HK-2 (cell line): ENCODE measurements at regions not wholly inside any gene's neighbourhood (a gene's known extent, or its start where the extent isn't known, plus 50 kb on each side); places are given as distances from the start of the nearest gene placed in this dataset.
"Not testable (repeated sequence)": the region's sequence is repeated elsewhere in the genome, so short reads cannot be mapped to it uniquely, and the experiment has no call there.

Experiments used
- DNase-seq: peaks from one replicate; pipeline ENCODE4 v3.0.0-alpha.2; 2018; ENCODE audit not compliant: unreplicated experiment

GRCh38 chr12:61574339-61574738 lies 685.9 kb upstream of the USP15 start:
- no peak for DNase-seq

GRCh38 chr12:61584943-61585342 lies 675.3 kb upstream of the USP15 start:
- no peak for DNase-seq

DNA sequence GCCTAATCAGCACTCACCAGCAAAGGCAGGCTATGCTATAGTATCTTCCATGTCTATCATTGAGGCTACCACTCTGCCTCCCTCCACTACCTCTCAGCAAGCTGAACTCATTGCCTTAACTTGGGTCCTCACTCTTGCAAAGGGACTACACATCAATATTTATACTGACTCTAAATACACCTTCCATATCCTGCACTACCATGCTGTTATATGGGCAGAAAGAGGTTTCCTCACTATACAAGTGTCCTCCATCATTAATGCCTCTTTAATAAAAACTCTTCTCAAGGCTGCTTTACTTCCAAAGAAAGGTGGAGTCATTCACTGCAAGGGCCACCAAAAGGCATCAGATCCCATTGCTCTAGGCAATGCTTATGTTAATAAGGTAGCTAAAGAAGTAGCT lies 669.3 kb upstream of the USP15 start:
- DNase-seq: not testable (repeated sequence)

GRCh38 chr12:61610143-61610542 lies 650.1 kb upstream of the USP15 start:
- DNase-seq: no peak

DNA sequence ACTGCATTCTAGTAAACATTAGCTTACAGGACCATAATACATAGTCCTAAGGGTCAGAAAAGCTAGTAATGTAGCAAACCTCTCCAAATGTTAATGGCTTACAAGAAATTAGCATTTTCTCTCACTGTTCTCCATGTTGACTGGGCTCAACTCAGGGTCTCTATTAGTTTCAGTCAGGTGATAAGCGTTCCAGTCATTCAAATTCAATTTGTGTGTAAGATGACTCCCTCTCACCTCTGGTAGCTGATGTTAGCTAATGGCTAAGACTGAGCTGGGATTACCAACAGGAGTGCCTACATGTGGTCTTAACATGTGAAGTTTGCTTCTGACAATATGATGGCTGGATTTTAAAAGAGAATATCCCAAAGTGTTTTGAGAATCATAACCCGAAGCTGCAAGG lies 630.5 kb upstream of the USP15 start:
- DNase-seq: no peak

GRCh38 chr12:61646639-61647038 lies 613.6 kb upstream of the USP15 start:
- no peak for DNase-seq

- no peak for DNase-seq
Measured at GRCh38 chr12:61647566-61647965, 612.6 kb upstream of the USP15 start.

DNA sequence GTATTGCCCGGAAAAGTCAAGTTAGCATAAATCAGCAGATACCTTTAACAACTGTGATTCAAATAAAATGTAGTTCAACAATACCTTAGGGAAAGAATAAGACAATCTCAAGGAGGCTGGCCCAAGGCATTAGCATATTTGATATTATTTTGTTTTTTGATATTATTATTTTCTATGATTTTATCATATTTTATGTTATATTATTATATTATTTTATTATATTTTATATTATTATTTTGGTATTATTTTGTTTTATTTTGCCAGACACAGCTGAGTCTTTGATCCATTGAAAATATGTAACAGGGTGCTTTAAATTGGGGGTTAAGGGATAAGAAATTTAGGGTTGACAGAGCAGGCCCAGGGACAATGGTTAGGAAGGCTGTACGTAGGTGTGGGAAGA lies 607.9 kb upstream of the USP15 start:
- DNase-seq: no peak

DNA sequence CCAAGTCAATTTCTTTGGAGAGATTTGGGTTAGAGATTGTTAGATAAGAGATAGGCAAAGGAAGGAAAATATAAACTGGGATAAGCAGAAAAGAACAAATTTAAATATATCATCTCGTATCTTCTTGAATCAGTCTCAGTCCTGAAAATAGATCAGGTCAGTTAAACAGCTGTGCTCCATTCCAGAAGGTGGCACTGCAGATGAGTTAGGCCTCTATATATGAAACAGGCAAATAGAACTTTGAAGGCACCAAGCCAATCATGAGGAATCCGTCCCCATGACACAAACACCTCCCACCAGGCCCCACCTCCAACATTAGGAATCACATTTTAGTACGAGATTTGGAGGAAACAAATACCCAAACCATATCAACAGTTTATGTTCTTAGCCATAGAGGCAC lies 605.5 kb upstream of the USP15 start:
- no peak for DNase-seq

DNA sequence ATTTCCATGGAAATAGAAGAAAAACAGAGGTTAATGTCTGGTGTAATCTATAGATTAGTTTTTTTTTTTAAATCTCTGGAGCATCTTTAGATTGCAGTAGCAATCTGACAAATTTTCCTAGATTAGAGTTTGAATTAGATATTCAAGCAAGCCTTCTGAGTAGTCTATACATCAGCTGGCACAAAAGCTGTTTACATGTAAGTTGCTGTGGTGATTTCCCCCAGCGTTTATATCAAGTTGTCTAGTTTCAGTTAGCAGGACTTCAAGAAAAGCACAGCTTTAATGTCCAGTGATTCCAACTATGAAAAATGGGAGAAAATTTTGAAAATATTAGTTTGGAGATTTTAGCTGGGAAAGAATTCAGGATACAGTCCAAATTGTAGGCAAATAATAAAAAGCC lies 605.0 kb upstream of the USP15 start:
- no peak for DNase-seq

- DNase-seq: no peak
Measured at GRCh38 chr12:61667676-61668075, 592.5 kb upstream of the USP15 start.

GRCh38 chr12:61676520-61676919 lies 583.7 kb upstream of the USP15 start:
- DNase-seq: no peak

- DNase-seq: no peak
Measured at GRCh38 chr12:61687407-61687806, 572.8 kb upstream of the USP15 start.

DNA sequence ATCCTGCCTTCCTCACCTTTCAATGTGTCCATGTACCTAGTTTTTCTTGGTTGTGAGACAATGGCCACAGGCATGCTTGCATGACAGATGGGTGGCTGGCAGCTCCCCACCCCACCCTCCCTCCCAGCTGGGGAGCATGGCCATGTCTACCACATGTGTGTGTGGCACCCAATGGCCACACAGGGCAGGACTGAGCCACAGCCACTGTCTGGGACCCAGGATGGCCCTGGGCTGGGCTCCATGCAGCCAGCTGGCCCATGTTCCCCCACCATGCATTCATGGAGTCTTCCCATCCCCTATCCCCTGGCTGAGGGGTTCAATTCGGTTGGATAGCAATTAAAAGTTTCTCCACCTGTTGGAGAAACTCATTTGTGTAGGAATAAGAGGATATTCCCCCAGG lies 566.0 kb upstream of the USP15 start:
- no peak for DNase-seq

DNA sequence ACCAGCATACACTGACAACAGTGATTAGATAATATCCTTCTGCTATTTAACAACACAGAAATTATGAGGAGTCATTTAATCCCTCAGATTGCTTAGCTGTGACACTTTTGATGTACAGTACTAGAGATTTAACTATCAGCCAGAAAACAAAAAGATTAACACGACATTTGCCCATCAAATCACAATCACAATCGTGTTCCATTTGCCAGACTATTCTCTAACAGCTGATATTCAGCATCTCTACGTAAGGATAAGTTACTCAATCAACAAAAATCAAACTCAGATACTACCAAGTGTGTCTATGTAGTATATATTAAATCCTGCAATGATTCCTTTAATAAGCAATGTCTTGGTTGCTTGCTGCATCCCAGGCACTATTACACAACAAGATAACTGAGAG lies 558.7 kb upstream of the USP15 start:
- no peak for DNase-seq

GRCh38 chr12:61706783-61707182 lies 553.4 kb upstream of the USP15 start:
- no peak for DNase-seq

GRCh38 chr12:61713121-61713520 lies 547.1 kb upstream of the USP15 start:
- DNase-seq: no peak

DNA sequence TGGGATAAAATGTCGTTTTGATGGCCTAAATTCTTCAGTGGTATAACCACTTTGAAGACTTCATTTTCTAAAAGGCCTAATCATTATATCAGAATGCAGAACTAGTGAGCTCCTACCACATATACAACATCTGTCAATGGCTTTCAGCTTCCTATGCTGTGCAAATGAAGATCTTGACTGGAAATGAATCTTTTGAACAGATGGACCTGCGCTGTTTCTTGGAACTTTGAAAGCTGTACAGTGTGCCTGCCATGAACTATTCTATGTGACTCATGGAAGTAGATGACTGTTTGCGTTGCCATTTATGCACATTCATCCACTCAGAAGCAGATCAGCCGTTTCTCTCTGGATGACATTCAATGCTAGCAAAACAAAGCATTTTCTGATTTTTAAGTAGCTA lies 542.2 kb upstream of the USP15 start:
- no peak for DNase-seq

GRCh38 chr12:61739925-61740324 lies 520.3 kb upstream of the USP15 start:
- no peak for DNase-seq

DNA sequence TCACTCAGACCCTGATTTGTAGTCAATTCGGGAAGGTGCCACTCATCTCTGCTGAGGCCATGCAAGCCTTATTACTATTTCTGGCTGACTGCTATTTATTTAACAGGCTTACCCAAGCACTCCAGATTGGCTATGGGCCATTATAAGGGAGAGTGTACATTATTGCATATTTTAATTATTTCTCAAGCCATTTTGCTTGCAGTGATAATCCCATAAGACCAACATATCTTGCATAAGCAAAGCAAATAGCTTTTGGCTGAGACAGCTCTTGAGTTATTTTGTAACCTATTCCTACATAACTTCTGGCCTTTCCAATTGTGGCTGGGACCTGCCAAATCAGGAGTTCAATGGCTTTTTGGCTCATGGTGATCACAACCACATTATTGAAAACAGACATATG lies 509.6 kb upstream of the USP15 start:
- no peak for DNase-seq

GRCh38 chr12:61754214-61754613 lies 506.0 kb upstream of the USP15 start:
- DNase-seq: no peak

GRCh38 chr12:61757831-61758505 lies 502.2 kb upstream of the USP15 start:
- no peak for DNase-seq

- no peak for DNase-seq
Measured at GRCh38 chr12:61758661-61759060, 501.5 kb upstream of the USP15 start.

DNA sequence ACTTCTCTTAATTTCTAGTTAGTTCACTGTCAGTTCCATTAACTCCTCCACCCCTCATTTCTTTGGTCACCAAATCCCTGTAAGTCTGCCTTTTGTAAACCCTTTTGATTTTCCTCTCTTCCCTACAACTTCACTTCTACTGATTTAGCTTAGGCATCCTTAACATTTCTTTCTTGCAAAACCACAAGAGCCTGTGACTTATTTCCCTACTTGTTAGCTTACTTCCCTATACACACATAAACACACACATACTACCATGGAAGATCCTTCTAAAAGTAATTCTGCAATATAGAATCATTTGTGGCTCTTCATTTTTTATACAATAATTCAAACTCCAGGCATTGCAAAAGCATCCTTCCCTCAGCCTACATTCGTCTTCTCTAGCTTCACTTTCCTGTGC lies 494.3 kb upstream of the USP15 start:
- no peak for DNase-seq
